ENCODE measurements at regions not wholly inside any gene's neighbourhood (a gene's known extent, or its start where the extent isn't known, plus 50 kb on each side); places are given as distances from the start of the nearest gene placed in this dataset.
A peak's percentile ranks its signal among the peaks of the same experiment; 100 is the strongest.

DNA sequence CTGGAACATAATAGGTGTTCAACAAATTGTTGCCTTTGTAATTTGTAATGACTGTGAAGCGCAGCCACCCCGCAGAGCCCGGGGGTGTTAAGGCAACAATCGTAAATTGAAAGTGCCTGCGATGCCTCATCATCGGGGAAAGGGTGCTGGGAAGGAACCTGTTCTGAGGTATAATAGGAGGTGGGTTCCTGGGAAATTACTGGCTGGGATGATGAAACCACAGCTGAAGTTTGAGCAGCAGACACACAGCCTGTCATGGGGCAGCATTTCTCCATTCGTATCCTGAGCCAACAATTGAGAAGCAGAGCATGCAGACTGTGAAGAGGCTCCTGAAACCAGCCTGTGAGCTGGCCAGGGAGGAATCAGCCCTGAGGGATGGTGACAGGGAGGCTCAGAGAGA, 404.0 kb upstream of the MYT1L start:
- Histone ChIP-seq H3K9me3 (ENCODE audit: low read depth, low read length) (peaks cover 3% of the 10 kb centered on the region), H3K4me2 (ENCODE audit: insufficient read depth, low read length) (no peak overlapping the region), H3K79me2 (ENCODE audit: insufficient read depth, low read length) (no peaks in the 10 kb centered on the region), H2AFZ (ENCODE audit: low read length) (no peak overlapping the region), H3K27me3 (ENCODE audit: insufficient read depth, low read length) (no peaks in the 10 kb centered on the region), H3K4me3 (ENCODE audit: insufficient read depth, low read length) (no peak overlapping the region), H3K36me3 (ENCODE audit: insufficient read depth, low read length) (no peaks in the 10 kb centered on the region), H3K4me1 (ENCODE audit: insufficient read depth, low read length) (no peaks in the 10 kb centered on the region), H3K27ac (ENCODE audit: low read depth, low read length) (no peak overlapping the region), H4K20me1 (ENCODE audit: insufficient read depth, low read length) (no peaks in the 10 kb centered on the region)
- TF ChIP-seq, protein P1, sequence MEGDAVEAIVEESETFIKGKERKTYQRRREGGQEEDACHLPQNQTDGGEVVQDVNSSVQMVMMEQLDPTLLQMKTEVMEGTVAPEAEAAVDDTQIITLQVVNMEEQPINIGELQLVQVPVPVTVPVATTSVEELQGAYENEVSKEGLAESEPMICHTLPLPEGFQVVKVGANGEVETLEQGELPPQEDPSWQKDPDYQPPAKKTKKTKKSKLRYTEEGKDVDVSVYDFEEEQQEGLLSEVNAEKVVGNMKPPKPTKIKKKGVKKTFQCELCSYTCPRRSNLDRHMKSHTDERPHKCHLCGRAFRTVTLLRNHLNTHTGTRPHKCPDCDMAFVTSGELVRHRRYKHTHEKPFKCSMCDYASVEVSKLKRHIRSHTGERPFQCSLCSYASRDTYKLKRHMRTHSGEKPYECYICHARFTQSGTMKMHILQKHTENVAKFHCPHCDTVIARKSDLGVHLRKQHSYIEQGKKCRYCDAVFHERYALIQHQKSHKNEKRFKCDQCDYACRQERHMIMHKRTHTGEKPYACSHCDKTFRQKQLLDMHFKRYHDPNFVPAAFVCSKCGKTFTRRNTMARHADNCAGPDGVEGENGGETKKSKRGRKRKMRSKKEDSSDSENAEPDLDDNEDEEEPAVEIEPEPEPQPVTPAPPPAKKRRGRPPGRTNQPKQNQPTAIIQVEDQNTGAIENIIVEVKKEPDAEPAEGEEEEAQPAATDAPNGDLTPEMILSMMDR (IDR thresholded peaks at IDR 0.05; ENCODE audit: extremely low read depth, low read depth, low read length): no peak
- peak; percentile 29 for DNase-seq (ENCODE audit: insufficient read length, low spot score, missing footprints)

DNA sequence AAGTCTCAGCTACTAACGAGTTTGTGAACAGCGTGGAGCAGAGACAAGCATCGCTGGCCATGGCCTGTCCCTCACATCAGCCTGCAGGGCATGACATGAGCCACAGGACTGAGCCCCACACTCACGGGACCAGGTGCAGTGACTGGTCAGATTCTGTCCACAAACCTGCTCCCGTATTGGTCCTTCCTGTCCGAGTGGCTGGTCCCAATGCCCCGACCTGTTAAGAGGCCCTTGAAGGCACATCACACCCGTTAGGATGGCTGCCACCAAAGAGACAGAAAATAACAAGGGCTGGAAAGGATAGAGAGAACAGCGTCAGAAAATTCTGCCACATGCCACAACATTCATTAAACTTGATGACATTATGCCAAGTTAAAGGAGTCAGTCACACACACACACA, 403.2 kb upstream of the MYT1L start:
- no peaks in the 10 kb centered on the region for H3K79me2 ChIP-seq (ENCODE audit: insufficient read depth, low read length)
- no peaks in the 10 kb centered on the region for H3K27me3 ChIP-seq (ENCODE audit: insufficient read depth, low read length)
- no peaks in the 10 kb centered on the region for H3K36me3 ChIP-seq (ENCODE audit: insufficient read depth, low read length)
- TF ChIP-seq, protein P1 (IDR thresholded peaks at IDR 0.05; ENCODE audit: extremely low read depth, low read depth, low read length): no peak
- H3K4me2 ChIP-seq (ENCODE audit: insufficient read depth, low read length): no peak overlapping the region
- peaks cover 3% of the 10 kb centered on the region for H3K9me3 ChIP-seq (ENCODE audit: low read depth, low read length)
- H2AFZ ChIP-seq (ENCODE audit: low read length): no peak overlapping the region
- no peak overlapping the region for H3K27ac ChIP-seq (ENCODE audit: low read depth, low read length)
- no peaks in the 10 kb centered on the region for H3K4me1 ChIP-seq (ENCODE audit: insufficient read depth, low read length)
- no peaks in the 10 kb centered on the region for H4K20me1 ChIP-seq (ENCODE audit: insufficient read depth, low read length)
- no peak for DNase-seq (ENCODE audit: insufficient read length, low spot score, missing footprints)
- H3K4me3 ChIP-seq (ENCODE audit: insufficient read depth, low read length): no peak overlapping the region

DNA sequence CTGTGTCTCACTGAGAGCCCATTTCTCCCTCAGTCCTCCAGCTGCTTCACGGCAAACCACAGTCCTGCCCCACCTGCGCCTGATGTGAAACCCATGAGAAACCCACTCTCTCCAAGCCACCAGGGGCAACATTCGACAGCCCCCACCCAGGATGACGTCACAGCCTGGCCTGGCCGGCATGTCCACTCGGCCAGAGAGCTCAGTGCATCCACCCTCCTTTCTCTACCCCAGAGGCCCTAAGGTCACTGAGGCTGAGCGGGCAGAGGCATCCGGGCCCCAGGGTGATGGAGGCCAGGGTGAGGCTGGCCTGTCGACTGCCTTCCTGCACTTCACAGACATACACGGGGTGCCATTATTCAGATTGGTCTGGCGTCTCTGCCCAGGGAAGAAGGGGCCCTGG, 402.7 kb upstream of the MYT1L start:
- no peak overlapping the region for H2AFZ ChIP-seq (ENCODE audit: low read length)
- no peaks in the 10 kb centered on the region for H3K36me3 ChIP-seq (ENCODE audit: insufficient read depth, low read length)
- H3K4me1 ChIP-seq (ENCODE audit: insufficient read depth, low read length): no peaks in the 10 kb centered on the region
- H3K4me3 ChIP-seq (ENCODE audit: insufficient read depth, low read length): no peak overlapping the region
- TF ChIP-seq, protein P1 (IDR thresholded peaks at IDR 0.05; ENCODE audit: extremely low read depth, low read depth, low read length): no peak
- no peaks in the 10 kb centered on the region for H4K20me1 ChIP-seq (ENCODE audit: insufficient read depth, low read length)
- no peak overlapping the region for H3K27ac ChIP-seq (ENCODE audit: low read depth, low read length)
- H3K4me2 ChIP-seq (ENCODE audit: insufficient read depth, low read length): no peak overlapping the region
- no peaks in the 10 kb centered on the region for H3K27me3 ChIP-seq (ENCODE audit: insufficient read depth, low read length)
- peak; percentile 22 for DNase-seq (ENCODE audit: insufficient read length, low spot score, missing footprints)
- H3K79me2 ChIP-seq (ENCODE audit: insufficient read depth, low read length): no peaks in the 10 kb centered on the region
- peaks cover 3% of the 10 kb centered on the region for H3K9me3 ChIP-seq (ENCODE audit: low read depth, low read length)

DNA sequence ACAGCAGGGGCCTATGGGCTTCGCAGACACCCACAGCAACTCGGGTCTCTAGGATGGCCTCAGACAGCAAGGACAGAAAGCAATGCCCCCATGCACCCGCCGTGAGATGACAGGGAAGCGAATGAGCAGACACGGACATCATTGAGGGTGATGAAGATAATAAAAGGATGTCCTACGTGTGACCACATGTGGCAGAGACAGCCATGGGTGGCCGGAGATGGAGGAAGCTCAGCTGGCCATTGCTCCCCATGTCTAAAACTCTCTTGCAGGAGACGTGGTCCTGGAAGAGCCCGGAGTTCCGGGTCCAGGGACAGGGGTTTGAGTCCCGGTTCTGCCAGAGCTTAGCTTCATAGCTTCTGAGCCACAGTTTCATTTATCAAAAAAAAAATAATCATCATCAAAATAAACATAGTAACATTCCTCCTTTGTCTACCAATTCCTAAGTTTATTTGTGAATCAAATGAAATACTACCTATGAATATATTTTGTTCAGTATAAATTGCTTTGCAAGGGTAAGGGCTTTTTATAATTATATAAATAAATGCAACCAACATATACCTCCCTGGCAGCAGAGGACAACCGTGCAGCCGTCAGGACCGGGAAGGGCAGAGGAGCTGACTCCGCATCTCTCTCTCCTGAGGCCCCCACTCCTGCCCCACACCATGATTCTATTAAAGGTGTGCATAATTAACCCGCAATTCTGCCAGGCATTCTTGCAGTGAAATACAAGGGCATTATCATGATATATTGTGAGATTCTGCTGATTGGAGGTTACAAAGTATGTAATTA, 401.4 kb upstream of the MYT1L start:
- H2AFZ ChIP-seq (ENCODE audit: low read length): no peak overlapping the region
- no peaks in the 10 kb centered on the region for H3K27me3 ChIP-seq (ENCODE audit: insufficient read depth, low read length)
- no peak overlapping the region for H3K4me2 ChIP-seq (ENCODE audit: insufficient read depth, low read length)
- H3K27ac ChIP-seq (ENCODE audit: low read depth, low read length): no peak overlapping the region
- DNase-seq (ENCODE audit: insufficient read length, low spot score, missing footprints): no peak
- H3K4me1 ChIP-seq (ENCODE audit: insufficient read depth, low read length): no peaks in the 10 kb centered on the region
- no peaks in the 10 kb centered on the region for H4K20me1 ChIP-seq (ENCODE audit: insufficient read depth, low read length)
- no peaks in the 10 kb centered on the region for H3K36me3 ChIP-seq (ENCODE audit: insufficient read depth, low read length)
- no peak overlapping the region for H3K4me3 ChIP-seq (ENCODE audit: insufficient read depth, low read length)
- TF ChIP-seq, protein P1 (IDR thresholded peaks at IDR 0.05; ENCODE audit: extremely low read depth, low read depth, low read length): no peak
- H3K79me2 ChIP-seq (ENCODE audit: insufficient read depth, low read length): no peaks in the 10 kb centered on the region
- H3K9me3 ChIP-seq (ENCODE audit: low read depth, low read length): peaks cover 3% of the 10 kb centered on the region

Data from osteoblast (primary cell).